KMS-11 (cell line): ENCODE measurements at regions not wholly inside any gene's neighbourhood (a gene's known extent, or its start where the extent isn't known, plus 50 kb on each side); places are given as distances from the start of the nearest gene placed in this dataset.

Experiments used
- H2AFZ ChIP-seq: fragments of 200-600 bp; sonication (generic); 2 replicates; pipeline ENCODE4 v1.6.1; 2016; ENCODE audit warnings: antibody characterized with exemption, mixed run types, low read depth
- H3K27ac ChIP-seq: fragments of 200-600 bp; sonication (generic); 2 replicates; pipeline ENCODE4 v1.6.1; 2016; ENCODE audit warnings: mild to moderate bottlenecking, mixed run types
- H3K27me3 ChIP-seq: fragments of 200-600 bp; sonication (generic); 2 replicates; pipeline ENCODE4 v1.6.1; 2017; ENCODE audit warnings: mild to moderate bottlenecking, low read depth, mixed run types, moderate library complexity; ENCODE audit not compliant: insufficient read depth
- H3K36me3 ChIP-seq: fragments of 200-600 bp; sonication (generic); 2 replicates; pipeline ENCODE4 v1.6.1; 2017; ENCODE audit warnings: mild to moderate bottlenecking, mixed run types; ENCODE audit not compliant: insufficient read depth
- H3K4me1 ChIP-seq: fragments of 200-600 bp; sonication (generic); 2 replicates; pipeline ENCODE4 v1.6.1; 2016; ENCODE audit warnings: mild to moderate bottlenecking, low read depth, mixed run types; ENCODE audit not compliant: poor library complexity, severe bottlenecking
- H3K4me2 ChIP-seq: fragments of 200-600 bp; sonication (generic); 2 replicates; pipeline ENCODE4 v1.7.0; 2016; ENCODE audit warnings: mild to moderate bottlenecking, mixed run types
- H3K4me3 ChIP-seq: fragments of 200-600 bp; sonication (generic); IDR thresholded peaks from 2 replicates; pipeline ENCODE4 v1.6.1; 2017; ENCODE audit warnings: low read depth, low read length, mixed read lengths; ENCODE audit not compliant: insufficient read depth
- H3K79me2 ChIP-seq: fragments of 200-600 bp; sonication (generic); 2 replicates; pipeline ENCODE4 v1.6.1; 2016; ENCODE audit warnings: low read depth, mixed run types; ENCODE audit not compliant: insufficient read depth
- H3K9ac ChIP-seq: fragments of 200-600 bp; sonication (generic); 2 replicates; pipeline ENCODE4 v1.6.1; 2016; ENCODE audit warnings: mild to moderate bottlenecking, mixed run types
- H4K20me1 ChIP-seq: fragments of 200-600 bp; sonication (generic); 2 replicates; pipeline ENCODE4 v1.6.1; 2016; ENCODE audit warnings: mild to moderate bottlenecking, mixed run types; ENCODE audit not compliant: insufficient read depth
- CTCF ChIP-seq: fragments of 200-600 bp; sonication (generic); conservative IDR thresholded peaks from 2 replicates; pipeline ENCODE4 v1.6.1; 2017; ENCODE audit warnings: low read depth, mild to moderate bottlenecking, antibody characterized with exemption, low read length, moderate library complexity, mixed read lengths

GRCh38 chr2:226664140-226664539 lies 135.5 kb downstream of the IRS1 start:
- Histone ChIP-seq H3K27me3 (no peaks in the 10 kb centered on the region), H3K79me2 (no peaks in the 10 kb centered on the region), H3K9ac (no peak overlapping the region), H2AFZ (no peak overlapping the region), H3K36me3 (no peaks in the 10 kb centered on the region), H3K4me3 (no peak overlapping the region), H3K4me1 (no peaks in the 10 kb centered on the region), H3K27ac (no peak overlapping the region), H3K4me2 (no peak overlapping the region), H4K20me1 (no peaks in the 10 kb centered on the region)
- no peak for TF ChIP-seq CTCF

DNA sequence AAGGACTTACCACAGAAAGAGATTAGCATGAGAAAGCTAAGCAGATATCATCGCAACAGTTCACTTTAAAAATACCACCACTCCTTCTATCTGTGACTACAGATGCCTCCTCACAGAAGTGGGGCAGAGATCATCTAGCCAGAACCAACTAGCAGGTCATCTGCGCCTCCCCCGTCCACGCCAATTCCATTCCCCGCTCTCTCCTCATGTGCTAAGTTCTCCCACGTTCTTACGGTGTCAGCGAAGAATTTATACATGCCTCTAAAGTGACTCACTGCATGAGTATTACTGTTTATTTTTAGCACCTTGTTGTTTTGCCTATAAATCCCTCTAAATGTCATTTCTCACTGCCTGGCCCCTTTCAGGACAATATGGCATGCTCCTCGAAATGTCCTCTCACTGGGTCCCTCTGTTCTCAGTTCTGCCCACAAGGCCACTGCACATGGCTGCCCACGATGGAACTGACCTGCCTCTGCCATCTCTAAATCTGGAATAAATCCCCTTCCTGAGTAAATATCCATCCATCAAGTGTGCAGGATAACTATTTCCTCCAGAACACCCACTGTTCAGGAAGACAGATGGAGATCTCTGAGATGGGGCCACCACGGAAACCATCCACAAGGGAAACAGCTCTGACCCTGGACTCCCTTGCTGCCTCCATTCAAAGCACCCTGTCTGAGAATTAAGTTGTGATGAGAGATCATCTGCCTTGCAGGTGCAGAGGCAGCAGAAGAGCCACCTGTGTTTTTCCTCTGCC lies 137.7 kb downstream of the IRS1 start:
- Histone ChIP-seq H3K4me2 (no peak overlapping the region), H3K27me3 (no peaks in the 10 kb centered on the region), H3K27ac (no peak overlapping the region)

GRCh38 chr2:226660526-226660925 lies 139.1 kb downstream of the IRS1 start:
- Histone ChIP-seq H3K4me1 (no peaks in the 10 kb centered on the region), H3K36me3 (no peaks in the 10 kb centered on the region), H3K27me3 (no peaks in the 10 kb centered on the region), H3K9ac (no peak overlapping the region), H3K4me2 (no peak overlapping the region), H4K20me1 (no peaks in the 10 kb centered on the region), H2AFZ (no peak overlapping the region), H3K4me3 (no peak overlapping the region), H3K27ac (no peak overlapping the region), H3K79me2 (no peaks in the 10 kb centered on the region)
- no peak for TF ChIP-seq CTCF

More for the DNA sequence above, 137.7 kb downstream of the IRS1 start:
- H3K4me3 ChIP-seq: no peak overlapping the region
- no peak for TF ChIP-seq CTCF
- no peak overlapping the region for H3K9ac ChIP-seq
- no peaks in the 10 kb centered on the region for H3K79me2 ChIP-seq
- no peak overlapping the region for H2AFZ ChIP-seq
- H3K36me3 ChIP-seq: no peaks in the 10 kb centered on the region
- H4K20me1 ChIP-seq: no peaks in the 10 kb centered on the region
- H3K4me1 ChIP-seq: no peaks in the 10 kb centered on the region

DNA sequence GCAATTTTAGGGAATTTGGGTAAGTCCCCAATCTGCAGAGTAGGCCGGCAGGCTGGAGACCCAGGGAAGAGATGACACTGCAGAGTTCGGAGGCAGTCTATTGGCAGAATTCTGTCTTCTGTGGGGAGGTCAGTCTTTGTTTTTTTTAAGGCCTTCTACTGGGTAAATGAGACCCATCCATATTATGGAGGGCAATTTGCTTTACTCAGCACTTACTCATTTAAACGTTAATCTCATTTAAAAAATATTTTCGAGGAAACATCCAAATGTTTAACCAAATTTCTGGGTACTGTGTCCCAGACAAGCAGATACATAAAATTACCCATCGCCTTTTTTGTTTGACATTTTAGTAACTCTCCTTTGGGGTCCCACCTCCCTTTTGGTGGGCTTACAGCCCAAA lies 139.5 kb downstream of the IRS1 start:
- H3K4me2 ChIP-seq: no peak overlapping the region
- H3K27ac ChIP-seq: no peak overlapping the region
- H3K4me1 ChIP-seq: no peaks in the 10 kb centered on the region

More for the DNA sequence above, 139.5 kb downstream of the IRS1 start:
- no peak overlapping the region for H3K4me3 ChIP-seq
- no peak overlapping the region for H2AFZ ChIP-seq
- H3K36me3 ChIP-seq: no peaks in the 10 kb centered on the region
- no peaks in the 10 kb centered on the region for H4K20me1 ChIP-seq
- no peak overlapping the region for H3K9ac ChIP-seq
- no peaks in the 10 kb centered on the region for H3K79me2 ChIP-seq
- TF ChIP-seq CTCF: no peak
- no peaks in the 10 kb centered on the region for H3K27me3 ChIP-seq
